ENCODE measurements at regions not wholly inside any gene's neighbourhood (a gene's known extent, or its start where the extent isn't known, plus 50 kb on each side); places are given as distances from the start of the nearest gene placed in this dataset.
"Not testable (repeated sequence)": the region's sequence is repeated elsewhere in the genome, so short reads cannot be mapped to it uniquely, and the experiment has no call there.

DNA sequence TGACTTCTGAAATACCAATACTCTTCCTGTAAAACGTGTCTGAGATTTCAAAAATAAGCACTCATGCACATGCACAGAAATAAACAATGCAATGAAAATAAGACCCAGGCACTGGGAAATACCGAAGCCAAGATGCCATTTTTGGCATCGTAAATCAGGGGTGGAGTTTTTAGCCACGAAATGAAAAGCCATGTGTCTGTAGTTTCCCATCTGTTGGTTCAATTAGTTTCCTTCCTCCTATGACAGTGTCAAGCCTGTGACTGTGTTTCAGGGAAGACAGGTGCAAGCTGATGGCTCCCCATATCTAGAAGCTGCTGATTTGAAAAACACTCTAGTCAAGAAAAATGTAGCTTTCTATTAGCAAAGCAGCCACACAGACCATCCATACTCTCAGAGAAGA, 480.4 kb upstream of the CAMK1G start:
- no peak overlapping the region for H3K4me3 ChIP-seq (ENCODE audit: low read length)

DNA sequence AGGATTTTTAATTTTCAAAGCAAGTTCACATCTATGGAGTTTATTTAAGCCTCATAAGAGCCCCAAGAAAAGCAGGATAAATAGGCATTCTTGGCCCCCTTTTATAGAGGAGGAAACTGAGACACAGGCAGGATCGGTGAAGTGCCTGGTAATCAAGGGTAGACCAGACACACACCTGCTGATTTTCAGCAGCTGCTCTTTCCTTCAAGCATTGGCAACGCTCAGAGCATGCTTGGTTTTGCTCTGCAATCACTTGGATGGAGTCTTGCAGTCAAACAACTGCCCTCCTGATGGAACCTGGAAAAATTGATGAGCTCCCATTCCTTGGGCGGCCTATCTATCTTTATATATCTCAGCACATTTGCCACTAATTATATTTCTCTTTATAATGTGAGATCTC, 478.9 kb upstream of the CAMK1G start:
- TF ChIP-seq ZNF274 (IDR thresholded peaks at IDR 0.05; ENCODE audit: low read depth, low read length): no peak
- no peak overlapping the region for H3K4me3 ChIP-seq (ENCODE audit: low read length)

More for the DNA sequence above, 480.4 kb upstream of the CAMK1G start:
- TF ChIP-seq ZNF274 (IDR thresholded peaks at IDR 0.05; ENCODE audit: low read depth, low read length): no peak

DNA sequence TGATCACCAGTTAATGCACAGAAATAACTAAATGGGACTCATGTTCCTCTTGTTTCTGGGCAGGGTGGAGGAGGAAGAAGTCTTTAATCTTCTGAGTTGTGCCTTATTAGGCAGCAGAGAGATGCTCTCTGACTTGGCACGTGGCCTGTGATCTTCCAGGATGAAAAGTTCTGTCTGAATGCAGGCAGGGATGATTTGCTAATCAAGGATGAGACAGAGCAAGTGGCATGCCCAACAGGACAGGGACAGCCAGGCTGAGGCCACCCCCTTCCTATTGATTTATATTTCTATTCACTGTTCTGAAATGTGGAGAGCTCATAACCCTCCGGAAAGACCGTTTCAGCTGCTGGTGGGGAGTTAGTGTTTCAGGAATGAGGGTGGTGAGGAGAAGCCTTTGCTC, 477.8 kb upstream of the CAMK1G start:
- TF ChIP-seq ZNF274 (IDR thresholded peaks at IDR 0.05; ENCODE audit: low read depth, low read length): no peak
- no peak overlapping the region for H3K4me3 ChIP-seq (ENCODE audit: low read length)

DNA sequence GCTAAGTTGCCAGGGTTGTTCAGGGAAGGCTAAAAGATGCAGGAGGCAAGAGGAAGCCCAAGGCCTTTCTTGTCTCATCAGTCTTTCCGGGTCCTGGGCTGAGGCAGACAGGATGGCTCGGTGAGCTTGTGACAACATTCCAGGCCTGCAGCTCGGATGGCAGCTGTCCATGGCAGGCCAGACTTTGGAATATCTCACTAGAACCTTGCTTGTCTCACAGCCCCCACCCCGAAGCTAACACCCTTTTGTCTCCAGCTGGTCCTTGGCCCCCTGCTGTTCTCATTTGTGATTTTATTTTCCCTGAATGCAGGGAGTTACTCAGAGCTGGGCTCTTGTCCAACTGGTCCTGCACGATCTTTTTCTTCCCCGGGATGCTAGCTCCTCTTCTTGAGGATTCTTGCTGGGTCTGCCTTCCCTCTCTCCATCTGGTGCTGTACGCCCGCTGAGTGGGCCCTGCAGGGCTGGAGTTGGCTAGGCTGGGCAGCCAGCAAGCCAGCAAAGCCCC, 477.2 kb upstream of the CAMK1G start:
- no peak for TF ChIP-seq ZNF274 (IDR thresholded peaks at IDR 0.05; ENCODE audit: low read depth, low read length)
- no peak overlapping the region for H3K4me3 ChIP-seq (ENCODE audit: low read length)

DNA sequence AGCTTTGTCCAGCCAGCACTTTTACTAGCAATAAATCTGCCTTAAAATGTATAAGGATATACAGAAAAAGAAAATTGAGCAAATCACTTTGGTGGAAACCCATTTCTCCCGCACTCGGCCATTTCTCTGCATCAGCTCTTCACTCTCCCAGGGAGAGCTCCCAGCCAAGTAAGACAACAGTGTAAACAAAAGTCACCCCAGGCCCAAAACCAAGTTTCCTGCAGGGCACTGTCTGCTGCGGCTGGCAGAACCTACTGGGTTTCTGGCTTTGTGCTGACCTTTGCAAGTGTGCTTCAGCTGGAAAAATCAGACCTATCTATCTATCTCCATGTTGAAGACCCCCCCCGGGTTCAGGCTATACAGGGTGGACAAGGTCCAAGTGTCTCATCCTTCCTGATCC, 476.7 kb upstream of the CAMK1G start:
- TF ChIP-seq ZNF274 (IDR thresholded peaks at IDR 0.05; ENCODE audit: low read depth, low read length): no peak
- no peak overlapping the region; the same call in 1 of the 2 replicates for H3K4me3 ChIP-seq (ENCODE audit: low read length)

DNA sequence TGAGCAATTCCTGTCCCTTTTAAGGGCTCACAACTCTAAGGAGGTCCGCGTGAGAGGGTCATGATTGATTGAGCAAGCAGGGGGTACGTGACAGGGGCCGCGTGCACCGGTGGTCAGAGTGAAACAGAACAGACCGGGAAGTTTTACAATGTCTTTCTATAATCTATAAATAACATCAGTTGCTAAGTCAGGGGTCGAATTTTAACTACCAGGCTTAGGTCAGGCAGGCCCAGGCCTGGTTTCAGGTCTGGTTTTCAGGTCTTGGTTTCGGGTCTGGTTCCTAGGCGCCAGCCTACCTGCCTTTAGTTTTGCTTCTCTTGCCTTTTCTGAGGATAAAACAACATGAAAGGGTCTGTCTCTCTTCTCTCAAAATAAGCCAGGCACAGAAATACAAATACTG, 476.0 kb upstream of the CAMK1G start:
- TF ChIP-seq ZNF274 (IDR thresholded peaks at IDR 0.05; ENCODE audit: low read depth, low read length): no peak
- H3K4me3 ChIP-seq (ENCODE audit: low read length): no peak overlapping the region; the same call in 1 of the 2 replicates

DNA sequence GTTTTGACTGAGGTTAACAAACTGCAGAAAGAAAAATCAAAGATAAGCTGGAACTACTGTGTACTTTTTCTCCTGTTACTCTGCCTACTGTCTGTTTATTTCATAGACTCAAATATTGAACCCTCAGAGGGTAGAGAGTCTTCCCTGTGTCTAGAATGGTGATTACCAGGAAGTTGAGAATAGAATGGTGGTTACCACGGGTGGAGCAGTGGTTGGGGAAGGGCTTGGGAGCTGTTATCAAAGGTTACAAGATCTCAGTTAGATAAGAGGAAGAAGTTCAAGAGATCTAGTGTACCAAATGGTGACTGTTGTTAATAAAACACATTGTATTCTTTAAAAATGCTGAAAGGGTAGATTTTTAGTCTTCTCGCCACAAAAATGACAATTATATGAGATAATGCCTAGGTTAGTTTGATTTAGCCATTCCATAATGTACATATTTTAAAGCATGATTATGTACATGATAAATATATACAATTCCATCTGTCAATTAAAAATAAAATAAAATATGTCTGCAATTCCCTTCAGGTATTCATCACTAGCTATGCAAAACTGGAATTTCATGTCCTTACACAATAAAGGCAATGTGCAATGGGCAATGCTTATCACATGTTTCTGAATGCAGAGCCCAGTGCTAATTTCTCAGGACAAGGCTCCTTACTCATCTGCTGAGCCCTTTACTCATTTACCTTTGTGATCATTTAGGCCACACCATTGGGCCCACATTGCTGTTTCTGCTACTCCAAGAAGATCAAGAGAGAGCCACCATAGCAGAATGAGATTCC, 474.3 kb upstream of the CAMK1G start:
- no peak for TF ChIP-seq ZNF274 (IDR thresholded peaks at IDR 0.05; ENCODE audit: low read depth, low read length)
- H3K4me3 ChIP-seq (ENCODE audit: low read length): no peak overlapping the region

DNA sequence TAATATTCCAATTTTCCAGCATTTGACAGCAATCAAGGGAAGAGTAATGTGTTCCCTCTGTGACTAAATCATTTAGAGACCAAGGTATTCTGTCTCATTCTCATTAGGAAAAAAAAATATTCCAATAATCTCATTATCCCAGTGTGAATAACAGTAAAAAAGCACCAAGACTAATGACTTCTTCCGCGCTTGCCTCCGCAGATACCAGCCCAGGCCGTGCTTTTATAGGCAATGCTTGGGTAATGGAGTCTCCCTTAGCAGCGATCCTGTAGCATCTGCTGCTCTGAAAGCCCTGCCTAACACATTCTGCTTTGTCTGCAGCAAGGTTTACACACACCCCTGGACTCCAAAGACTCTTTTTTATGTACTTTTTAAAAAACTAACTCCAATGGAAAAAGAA, 470.0 kb upstream of the CAMK1G start:
- H3K4me3 ChIP-seq (ENCODE audit: low read length): no peak overlapping the region
- TF ChIP-seq ZNF274 (IDR thresholded peaks at IDR 0.05; ENCODE audit: low read depth, low read length): no peak

DNA sequence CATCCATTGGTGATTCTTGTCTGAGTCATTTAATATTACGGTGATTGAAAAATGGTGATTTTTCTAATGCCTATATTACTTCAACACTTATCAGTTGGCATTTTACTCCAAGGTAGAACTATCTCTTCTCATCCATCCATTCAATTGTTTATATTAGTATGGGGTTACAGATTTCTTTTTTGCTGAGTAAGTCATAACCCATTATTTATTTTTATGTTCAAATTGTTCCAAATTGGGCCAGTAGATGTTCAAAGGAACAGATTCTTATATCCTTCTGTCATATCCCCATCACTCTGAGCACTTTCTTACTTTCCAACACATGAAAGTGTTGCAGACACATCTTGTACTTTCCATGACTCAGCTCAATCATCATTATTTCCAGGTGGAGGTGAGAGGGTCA, 466.8 kb upstream of the CAMK1G start:
- H3K4me3 ChIP-seq (ENCODE audit: low read length): no peak overlapping the region
- TF ChIP-seq ZNF274 (IDR thresholded peaks at IDR 0.05; ENCODE audit: low read depth, low read length): no peak

DNA sequence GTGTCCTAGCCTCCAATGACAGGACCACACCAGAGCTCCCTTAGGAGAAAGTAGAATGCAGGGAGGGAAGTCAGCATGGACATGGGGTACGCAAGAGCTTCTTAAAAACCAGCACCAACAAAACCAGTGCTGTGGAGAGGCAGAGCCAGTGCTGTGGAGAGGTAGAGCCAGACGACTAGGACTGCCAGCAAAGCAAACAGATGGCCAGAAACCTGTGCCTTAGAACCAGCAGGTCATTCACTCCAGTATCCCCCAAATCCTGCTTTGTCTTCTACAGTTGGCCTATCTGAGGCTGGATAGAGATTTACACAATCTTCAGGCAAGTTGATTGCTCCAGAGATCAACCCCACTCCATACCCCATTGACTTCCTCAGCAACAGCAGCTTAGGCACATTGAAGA, 459.9 kb upstream of the CAMK1G start:
- TF ChIP-seq ZNF274 (IDR thresholded peaks at IDR 0.05; ENCODE audit: low read depth, low read length): no peak
- H3K4me3 ChIP-seq (ENCODE audit: low read length): no peak overlapping the region

DNA sequence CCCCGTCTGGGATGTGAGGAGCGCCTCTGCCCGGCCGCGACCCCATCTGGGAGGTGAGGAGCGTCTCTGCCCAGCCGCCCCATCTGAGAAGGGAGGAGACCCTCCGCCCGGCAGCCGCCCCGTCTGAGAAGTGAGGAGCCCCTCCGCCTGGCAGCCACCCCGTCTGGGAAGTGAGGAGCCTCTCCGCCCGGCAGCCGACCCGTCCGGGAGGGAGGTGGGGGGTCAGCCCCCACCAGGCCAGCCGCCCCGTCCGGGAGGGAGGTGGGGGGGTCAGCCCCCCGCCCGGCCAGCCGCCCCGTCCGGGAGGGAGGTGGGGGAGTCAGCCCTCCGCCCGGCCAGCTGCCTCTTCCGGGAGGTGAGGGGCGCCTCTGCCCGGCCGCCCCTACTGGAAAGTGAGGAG, 454.4 kb upstream of the CAMK1G start:
- not testable (repeated sequence) for H3K4me3 ChIP-seq (ENCODE audit: low read length)

DNA sequence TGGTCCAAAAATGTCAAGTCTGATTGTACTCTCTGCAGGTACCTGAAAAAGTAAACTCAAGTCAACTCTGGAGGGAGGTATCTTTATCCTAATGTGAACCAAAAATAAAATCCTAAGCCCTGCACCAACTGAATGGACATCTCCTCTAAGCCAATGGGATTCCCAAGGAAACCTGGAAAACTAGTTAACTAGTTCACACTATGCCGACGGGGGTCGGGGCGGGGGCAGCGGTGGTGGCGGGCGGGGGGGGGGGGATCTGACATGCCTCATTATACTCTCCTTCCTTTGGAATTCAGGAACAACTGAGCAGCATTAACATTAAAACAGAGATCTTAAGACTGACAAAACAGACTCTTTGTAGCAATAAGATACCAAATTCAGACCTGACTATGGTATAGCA, 452.6 kb upstream of the CAMK1G start:
- TF ChIP-seq ZNF274 (IDR thresholded peaks at IDR 0.05; ENCODE audit: low read depth, low read length): no peak
- H3K4me3 ChIP-seq (ENCODE audit: low read length): no peak overlapping the region

DNA sequence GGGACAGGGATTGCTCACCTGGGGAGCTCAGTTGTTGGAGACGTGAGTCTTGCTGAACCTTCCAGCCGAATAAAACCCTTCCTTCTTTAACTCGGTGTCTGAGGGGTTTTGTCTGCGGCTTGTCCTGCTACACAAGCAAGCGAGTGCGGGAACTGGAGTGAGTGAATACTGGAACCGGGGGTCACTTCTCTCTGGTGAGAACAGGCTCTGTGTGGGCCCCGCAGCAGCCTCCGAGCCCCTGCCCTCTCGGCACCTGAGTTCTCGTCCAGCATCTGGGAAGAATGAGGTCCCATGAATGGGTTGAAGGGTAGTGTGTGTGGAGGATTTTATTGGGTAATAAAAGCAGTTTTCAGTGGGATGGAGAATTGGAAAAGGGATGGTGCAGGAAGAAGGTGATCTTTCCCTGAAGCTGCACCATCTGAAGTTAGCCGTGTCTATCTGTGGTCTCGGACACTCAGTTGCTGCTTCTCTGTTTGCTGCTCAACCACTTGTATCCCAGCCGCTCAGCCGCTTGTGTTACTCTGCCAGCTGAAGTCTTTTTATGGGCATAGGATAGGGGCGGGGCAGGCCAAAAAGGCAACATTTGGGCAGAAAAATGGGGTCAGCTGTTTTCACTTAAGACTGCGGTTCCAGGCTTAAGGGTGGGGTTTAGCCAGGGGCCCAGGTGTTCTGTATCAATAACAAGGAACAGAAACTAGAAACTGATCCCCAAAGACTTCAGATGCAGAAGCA, 450.6 kb upstream of the CAMK1G start:
- H3K4me3 ChIP-seq (ENCODE audit: low read length): no peak overlapping the region
- TF ChIP-seq ZNF274 (IDR thresholded peaks at IDR 0.05; ENCODE audit: low read depth, low read length): no peak

DNA sequence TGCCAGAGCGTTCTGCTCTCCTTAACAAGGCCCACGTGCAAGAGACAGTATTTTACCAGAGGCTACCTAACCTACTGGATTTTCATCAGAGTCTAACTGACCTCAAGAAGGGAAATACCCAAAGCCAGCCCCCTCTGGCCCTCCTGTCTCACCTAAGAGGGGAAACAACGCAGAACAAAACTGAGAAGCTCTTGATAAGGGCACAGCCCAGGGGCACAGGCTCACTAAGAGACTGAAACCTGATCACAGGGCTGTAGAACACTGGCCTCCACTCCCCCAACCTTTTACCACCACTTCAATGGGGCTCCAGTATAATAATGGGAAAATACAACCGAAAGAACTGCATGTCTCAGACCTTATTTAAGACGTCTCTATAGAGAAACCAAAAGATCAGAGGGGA, 449.5 kb upstream of the CAMK1G start:
- TF ChIP-seq ZNF274 (IDR thresholded peaks at IDR 0.05; ENCODE audit: low read depth, low read length): no peak
- H3K4me3 ChIP-seq (ENCODE audit: low read length): no peak overlapping the region

DNA sequence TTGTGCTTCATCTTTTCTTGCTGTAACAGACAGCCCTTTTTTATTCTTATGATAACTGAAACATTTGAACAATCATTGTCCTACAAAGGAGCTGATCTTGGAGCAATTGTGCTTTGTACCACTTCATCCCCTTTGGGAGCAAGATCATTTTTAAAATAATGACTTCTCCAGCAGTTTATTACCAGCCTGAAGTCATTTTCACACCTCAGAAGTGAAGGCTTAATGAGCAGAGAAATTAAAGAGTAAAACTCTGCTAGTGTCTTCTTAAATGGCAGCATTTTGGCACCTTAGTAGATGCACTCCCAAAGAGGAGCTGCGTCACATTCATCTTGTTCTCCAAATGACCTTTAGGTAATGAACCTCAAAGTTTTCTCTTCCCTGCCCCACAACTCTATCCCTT, 439.6 kb upstream of the CAMK1G start:
- H3K4me3 ChIP-seq (ENCODE audit: low read length): no peak overlapping the region
- no peak for TF ChIP-seq ZNF274 (IDR thresholded peaks at IDR 0.05; ENCODE audit: low read depth, low read length)
